K562 (cell line): ENCODE measurements at regions not wholly inside any gene's neighbourhood (a gene's known extent, or its start where the extent isn't known, plus 50 kb on each side); places are given as distances from the start of the nearest gene placed in this dataset.

Source experiments
- ATAC-seq: fragments of 200-7000 bp; cut with Tn5 transposase; 3 replicates; pipeline ENCODE4 v1.9.1; 2020; ENCODE audit warnings: moderate library complexity
- BruUV-seq: library from RNA; stranded (reverse); fragments of 400-500 nt; replicated peaks from 2 replicates; lab custom pipeline; 2021; lab: Mats Ljungman, UMichigan
- CTCF ChIA-PET: fragments of 300-600 bp; formaldehyde crosslinking; extraction: SDS; loops from one replicate; lab custom pipeline; 2021; ENCODE audit warnings: low intra/inter-chr PET ratio; lab: Yijun Ruan, JAX
- POLR2A ChIA-PET: fragments of 300-600, 350-650 bp; sonication (Branson Sonifier 250); formaldehyde crosslinking; extraction: SDS; loops from one replicate; lab custom pipeline; 2021; ENCODE audit warnings: antibody characterized with exemption, inconsistent platforms; lab: Yijun Ruan, JAX
- DNase-seq, 4 experiments: peaks; one replicate each; pipeline versions ENCODE4 v3.0.0 to v3.0.0-alpha.2; 2011 to 2018; ENCODE audit warnings: low spot score in 3 of 4, mixed read lengths in 3 of 4; ENCODE audit errors: extremely low read depth in 1 of 4
- FAIRE-seq: peaks from 2 replicates; lab custom pipeline; 2011; peaks lifted over from hg19 to GRCh38; lab: Jason Lieb, UNC
- H2AFZ ChIP-seq: 2 replicates; pipeline ENCODE4 v1.6.0; 2011; ENCODE audit warnings: low read depth, low read length, control low read depth, inconsistent platforms
- H3K27ac ChIP-seq: fragments of 200-600 bp; 3 replicates; pipeline ENCODE4 v1.8.0; 2011; ENCODE audit warnings: low read depth, mild to moderate bottlenecking, control low read depth, inconsistent platforms, low read length, moderate library complexity, mixed read lengths; ENCODE audit errors: extremely low read depth
- H3K27me3 ChIP-seq, 2 experiments: fragments of 300-600 bp in 1 of 2; 2 replicates in 1 of 2; 3 replicates in 1 of 2; pipeline versions ENCODE4 v1.6.0 to v1.8.0; 2011; ENCODE audit warnings: inconsistent platforms in 2 of 2, low read length in 2 of 2, mild to moderate bottlenecking in 1 of 2, mixed read lengths in 1 of 2, moderate library complexity in 1 of 2; ENCODE audit not compliant: control insufficient read depth in 2 of 2, insufficient read depth in 2 of 2
- H3K36me3 ChIP-seq: fragments of 300-600 bp; 3 replicates; pipeline ENCODE4 v1.8.0; 2011; ENCODE audit warnings: mild to moderate bottlenecking, low read length, inconsistent platforms; ENCODE audit not compliant: control insufficient read depth, insufficient read depth
- H3K4me1 ChIP-seq, 2 experiments: fragments of 200-600 bp in 1 of 2; replicated peaks in 1 of 2; 2 replicates in 1 of 2; 3 replicates in 1 of 2; pipeline versions ENCODE4 v1.5.1 to v1.8.0; 2011; ENCODE audit warnings: inconsistent platforms in 2 of 2, low read length in 2 of 2, mild to moderate bottlenecking in 1 of 2, mixed read lengths in 1 of 2, moderate library complexity in 1 of 2; ENCODE audit not compliant: control insufficient read depth in 2 of 2, insufficient read depth in 2 of 2
- H3K4me2 ChIP-seq: 2 replicates; pipeline ENCODE4 v1.6.1; 2011; ENCODE audit warnings: low read length, control low read depth, inconsistent platforms, mixed read lengths; ENCODE audit not compliant: insufficient read depth
- H3K4me3 ChIP-seq: fragments of 200-600 bp; sonication (generic), shearing (Covaris generic); 2 replicates; pipeline ENCODE4 v1.5.1; 2016; ENCODE audit warnings: control low read depth, inconsistent platforms
- H3K79me2 ChIP-seq: fragments of 200-600 bp; 3 replicates; pipeline ENCODE4 v1.8.0; 2011; ENCODE audit warnings: low read length, inconsistent platforms; ENCODE audit not compliant: control insufficient read depth, insufficient read depth
- H3K9ac ChIP-seq, 2 experiments: 2 replicates each; pipeline versions ENCODE4 v1.6.0 to v1.6.1; 2011; ENCODE audit warnings: low read depth in 2 of 2, low read length in 2 of 2, control low read depth in 1 of 2, inconsistent platforms in 1 of 2, mild to moderate bottlenecking in 1 of 2, mixed read lengths in 1 of 2; ENCODE audit not compliant: insufficient read depth in 1 of 2
- H3K9me1 ChIP-seq: one replicate; pipeline ENCODE4 v1.6.0; 2011; ENCODE audit warnings: inconsistent platforms, mild to moderate bottlenecking, low read length, moderate library complexity; ENCODE audit not compliant: control insufficient read depth, insufficient read depth
- H3K9me3 ChIP-seq: replicated peaks from 2 replicates; pipeline ENCODE4 v1.5.1; 2011; ENCODE audit warnings: low read depth, low read length, inconsistent platforms; ENCODE audit not compliant: control insufficient read depth, insufficient read depth
- H4K20me1 ChIP-seq: replicated peaks from 2 replicates; pipeline ENCODE4 v1.6.1; 2011; ENCODE audit warnings: low read length, inconsistent platforms, mixed read lengths; ENCODE audit not compliant: control insufficient read depth, insufficient read depth
- CTBP1 ChIP-seq: fragments of 450-650 bp; IDR thresholded peaks from 2 replicates; pipeline ENCODE4 v1.6.1; 2016; ENCODE audit warnings: borderline replicate concordance
- HOMEZ ChIP-seq: fragments of 250-450 bp; sonication (Bioruptor Pico); IDR thresholded peaks from 2 replicates; pipeline ENCODE4 v1.4.0; 2020; ENCODE audit warnings: mild to moderate bottlenecking, moderate library complexity
- KAT7 ChIP-seq: sonication (generic); formaldehyde crosslinking; IDR thresholded peaks from 2 replicates; pipeline ENCODE4 v1.8.0; 2022; ENCODE audit warnings: missing genetic modification reagents, mild to moderate bottlenecking, borderline replicate concordance
- STAT5B ChIP-seq: fragments of 250-450 bp; sonication (Bioruptor Pico); IDR thresholded peaks from 2 replicates; pipeline ENCODE4 v1.8.0; 2021; ENCODE audit warnings: mild to moderate bottlenecking, inconsistent platforms
- TAF1 ChIP-seq: IDR thresholded peaks from 2 replicates; pipeline ENCODE4 v1.6.1; 2011; ENCODE audit warnings: mild to moderate bottlenecking, low read length, moderate library complexity; ENCODE audit not compliant: insufficient read depth, control insufficient read depth, severe bottlenecking; ENCODE audit errors: extremely low read depth
- TFE3 ChIP-seq: fragments of 450-650 bp; formaldehyde crosslinking; IDR thresholded peaks from 2 replicates; pipeline ENCODE4 v1.4.0; 2020; ENCODE audit warnings: mild to moderate bottlenecking, mixed read lengths
- ZNF140 ChIP-seq: fragments of 250-450 bp; sonication (Bioruptor Pico); IDR thresholded peaks from 2 replicates; pipeline ENCODE4 v1.8.0; 2021; ENCODE audit warnings: moderate library complexity, mild to moderate bottlenecking, inconsistent platforms
- ZNF347 ChIP-seq: fragments of 450-650 bp; formaldehyde crosslinking; IDR thresholded peaks from 2 replicates; pipeline ENCODE4 v1.4.0; 2020; ENCODE audit warnings: low read depth, mild to moderate bottlenecking, moderate library complexity
- ZNF445 ChIP-seq: fragments of 250-450 bp; sonication (Bioruptor Pico); IDR thresholded peaks from 2 replicates; pipeline ENCODE4 v1.4.0; 2020; ENCODE audit warnings: low read depth, mild to moderate bottlenecking, moderate library complexity
- WGBS: fragments of 100-300 bp; shearing (Covaris generic); methylation state at CpG from one replicate; pipeline ENCODE4 v1.1.6; 2016; ENCODE audit warnings: low coverage, mixed read lengths; ENCODE audit not compliant: insufficient coverage; ENCODE audit errors: missing lambda C conversion rate; 5-methylcytosine and 5-hydroxymethylcytosine counted together
- in situ Hi-C: fragments of 300-500 bp; cut with MboI; formaldehyde crosslinking; loops from 4 replicates; pipeline ENCODE4 v1.15.0; 2018; ENCODE audit warnings: inconsistent platforms, mixed read lengths
- intact Hi-C: fragments of 100-400 bp; cut with micrococcal nuclease; formaldehyde crosslinking; loops from 2 replicates; pipeline ENCODE4 v1.14.2; 2022
- TF ChIP-seq, protein P1 (sequence below), 3 experiments: IDR thresholded peaks in 2 of 3; conservative IDR thresholded peaks in 1 of 3; 2 replicates each; pipeline ENCODE4 v1.5.1; 2011 to 2012; ENCODE audit warnings: low read length in 3 of 3, mild to moderate bottlenecking in 3 of 3, control low read depth in 2 of 3, improper control_type of control experiment in 1 of 3, inconsistent platforms in 1 of 3, low read depth in 1 of 3, mixed read lengths in 1 of 3, moderate library complexity in 1 of 3; ENCODE audit not compliant: insufficient read depth in 2 of 3

GRCh38 chr12:22117563-22118237 lies 71.7 kb downstream of the CMAS start:
- no peak for TF ChIP-seq HOMEZ (CRISPR knock-in tag)
- TF ChIP-seq ZNF140: no peak
- TF ChIP-seq ZNF445 (CRISPR knock-in tag): no peak
- TF ChIP-seq TFE3 (CRISPR knock-in tag): no peak
- TF ChIP-seq CTBP1: no peak
- TF ChIP-seq STAT5B (CRISPR knock-in tag): no peak
- no peak for TF ChIP-seq ZNF347 (CRISPR knock-in tag)
- TF ChIP-seq TAF1: no peak
- TF ChIP-seq KAT7 (CRISPR knock-in tag): no peak
- TF ChIP-seq, protein P1, sequence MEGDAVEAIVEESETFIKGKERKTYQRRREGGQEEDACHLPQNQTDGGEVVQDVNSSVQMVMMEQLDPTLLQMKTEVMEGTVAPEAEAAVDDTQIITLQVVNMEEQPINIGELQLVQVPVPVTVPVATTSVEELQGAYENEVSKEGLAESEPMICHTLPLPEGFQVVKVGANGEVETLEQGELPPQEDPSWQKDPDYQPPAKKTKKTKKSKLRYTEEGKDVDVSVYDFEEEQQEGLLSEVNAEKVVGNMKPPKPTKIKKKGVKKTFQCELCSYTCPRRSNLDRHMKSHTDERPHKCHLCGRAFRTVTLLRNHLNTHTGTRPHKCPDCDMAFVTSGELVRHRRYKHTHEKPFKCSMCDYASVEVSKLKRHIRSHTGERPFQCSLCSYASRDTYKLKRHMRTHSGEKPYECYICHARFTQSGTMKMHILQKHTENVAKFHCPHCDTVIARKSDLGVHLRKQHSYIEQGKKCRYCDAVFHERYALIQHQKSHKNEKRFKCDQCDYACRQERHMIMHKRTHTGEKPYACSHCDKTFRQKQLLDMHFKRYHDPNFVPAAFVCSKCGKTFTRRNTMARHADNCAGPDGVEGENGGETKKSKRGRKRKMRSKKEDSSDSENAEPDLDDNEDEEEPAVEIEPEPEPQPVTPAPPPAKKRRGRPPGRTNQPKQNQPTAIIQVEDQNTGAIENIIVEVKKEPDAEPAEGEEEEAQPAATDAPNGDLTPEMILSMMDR (IDR thresholded peaks at IDR 0.05 in 2 of 3, conservative IDR thresholded peaks at IDR 0.05 in 1 of 3; ENCODE audit: insufficient read depth in 2 of 3, low read depth in 1 of 3, low read length in 3 of 3): no peak
- ChIA-PET CTCF (no interaction called here), POLR2A (no interaction called here)
- no peak for ATAC-seq
- Histone ChIP-seq H2AFZ (no peak overlapping the region), H3K36me3 (no peaks in the 10 kb centered on the region), H4K20me1 (no peaks in the 10 kb centered on the region), H3K27me3 (peaks cover 0 to 8% of the 10 kb centered on the region in 2 experiments; a peak in 3 of 5 replicates), H3K27ac (no peak overlapping the region), H3K4me1 (no peaks in the 10 kb centered on the region), H3K9me1 (no peaks in the 10 kb centered on the region), H3K4me2 (no peak overlapping the region), H3K79me2 (no peaks in the 10 kb centered on the region), H3K4me3 (no peak overlapping the region), H3K9me3 (no peaks in the 10 kb centered on the region), H3K9ac (no peak overlapping the region)
- FAIRE-seq: no peak
- intact Hi-C loops (no loop called here), in situ Hi-C loops (no loop called here)
- no TSS peak for BruUV-seq
- DNase-seq: no peak
- 0% methylated on average over 3 of the region's 3 CpGs for WGBS
